ENCODE measurements at regions not wholly inside any gene's neighbourhood (a gene's known extent, or its start where the extent isn't known, plus 50 kb on each side); places are given as distances from the start of the nearest gene placed in this dataset.

- TF ChIP-seq SYNCRIP (IDR thresholded peaks at IDR 0.05; ENCODE audit: insufficient read depth, low read depth, low read length) (no peak), ZNF761 (CRISPR knock-in tag; conservative IDR thresholded peaks at IDR 0.05) (no peak), HDAC1 (CRISPR knock-in tag; IDR thresholded peaks at IDR 0.05) (peak; percentile 72), BCL3 (CRISPR knock-in tag; IDR thresholded peaks at IDR 0.05) (no peak), ZKSCAN1 (IDR thresholded peaks at IDR 0.05; ENCODE audit: low read length) (no peak), DR1 (CRISPR knock-in tag; IDR thresholded peaks at IDR 0.05) (no peak), ZNF556 (CRISPR knock-in tag; IDR thresholded peaks at IDR 0.05; ENCODE audit: borderline replicate concordance) (no peak), ATF5 (CRISPR knock-in tag; IDR thresholded peaks at IDR 0.05; ENCODE audit: low read depth) (no peak), RFX3 (CRISPR knock-in tag; IDR thresholded peaks at IDR 0.05) (no peak), SRY (CRISPR knock-in tag; IDR thresholded peaks at IDR 0.05) (no peak), SMC3 (IDR thresholded peaks at IDR 0.05; ENCODE audit: low read length) (no peak), ZMYM2 (CRISPR knock-in tag; IDR thresholded peaks at IDR 0.05) (no peak), MBNL3 (CRISPR knock-in tag; conservative IDR thresholded peaks at IDR 0.05) (no peak), THYN1 (CRISPR knock-in tag; IDR thresholded peaks at IDR 0.05; ENCODE audit: borderline replicate concordance, low read depth) (no peak), THAP8 (CRISPR knock-in tag; IDR thresholded peaks at IDR 0.05; ENCODE audit: borderline replicate concordance) (no peak)
- TF ChIP-seq, protein P1, sequence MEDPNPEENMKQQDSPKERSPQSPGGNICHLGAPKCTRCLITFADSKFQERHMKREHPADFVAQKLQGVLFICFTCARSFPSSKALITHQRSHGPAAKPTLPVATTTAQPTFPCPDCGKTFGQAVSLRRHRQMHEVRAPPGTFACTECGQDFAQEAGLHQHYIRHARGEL (CRISPR knock-in tag; IDR thresholded peaks at IDR 0.05) = no peak
- TF ChIP-seq, protein P2, sequence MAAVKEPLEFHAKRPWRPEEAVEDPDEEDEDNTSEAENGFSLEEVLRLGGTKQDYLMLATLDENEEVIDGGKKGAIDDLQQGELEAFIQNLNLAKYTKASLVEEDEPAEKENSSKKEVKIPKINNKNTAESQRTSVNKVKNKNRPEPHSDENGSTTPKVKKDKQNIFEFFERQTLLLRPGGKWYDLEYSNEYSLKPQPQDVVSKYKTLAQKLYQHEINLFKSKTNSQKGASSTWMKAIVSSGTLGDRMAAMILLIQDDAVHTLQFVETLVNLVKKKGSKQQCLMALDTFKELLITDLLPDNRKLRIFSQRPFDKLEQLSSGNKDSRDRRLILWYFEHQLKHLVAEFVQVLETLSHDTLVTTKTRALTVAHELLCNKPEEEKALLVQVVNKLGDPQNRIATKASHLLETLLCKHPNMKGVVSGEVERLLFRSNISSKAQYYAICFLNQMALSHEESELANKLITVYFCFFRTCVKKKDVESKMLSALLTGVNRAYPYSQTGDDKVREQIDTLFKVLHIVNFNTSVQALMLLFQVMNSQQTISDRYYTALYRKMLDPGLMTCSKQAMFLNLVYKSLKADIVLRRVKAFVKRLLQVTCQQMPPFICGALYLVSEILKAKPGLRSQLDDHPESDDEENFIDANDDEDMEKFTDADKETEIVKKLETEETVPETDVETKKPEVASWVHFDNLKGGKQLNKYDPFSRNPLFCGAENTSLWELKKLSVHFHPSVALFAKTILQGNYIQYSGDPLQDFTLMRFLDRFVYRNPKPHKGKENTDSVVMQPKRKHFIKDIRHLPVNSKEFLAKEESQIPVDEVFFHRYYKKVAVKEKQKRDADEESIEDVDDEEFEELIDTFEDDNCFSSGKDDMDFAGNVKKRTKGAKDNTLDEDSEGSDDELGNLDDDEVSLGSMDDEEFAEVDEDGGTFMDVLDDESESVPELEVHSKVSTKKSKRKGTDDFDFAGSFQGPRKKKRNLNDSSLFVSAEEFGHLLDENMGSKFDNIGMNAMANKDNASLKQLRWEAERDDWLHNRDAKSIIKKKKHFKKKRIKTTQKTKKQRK (IDR thresholded peaks at IDR 0.05; ENCODE audit: low read length) = no peak
- TF ChIP-seq, protein P3, sequence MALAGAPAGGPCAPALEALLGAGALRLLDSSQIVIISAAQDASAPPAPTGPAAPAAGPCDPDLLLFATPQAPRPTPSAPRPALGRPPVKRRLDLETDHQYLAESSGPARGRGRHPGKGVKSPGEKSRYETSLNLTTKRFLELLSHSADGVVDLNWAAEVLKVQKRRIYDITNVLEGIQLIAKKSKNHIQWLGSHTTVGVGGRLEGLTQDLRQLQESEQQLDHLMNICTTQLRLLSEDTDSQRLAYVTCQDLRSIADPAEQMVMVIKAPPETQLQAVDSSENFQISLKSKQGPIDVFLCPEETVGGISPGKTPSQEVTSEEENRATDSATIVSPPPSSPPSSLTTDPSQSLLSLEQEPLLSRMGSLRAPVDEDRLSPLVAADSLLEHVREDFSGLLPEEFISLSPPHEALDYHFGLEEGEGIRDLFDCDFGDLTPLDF (CRISPR knock-in tag; IDR thresholded peaks at IDR 0.05) = no peak
Measured at GRCh38 chr5:135229679-135230132, 169.3 kb downstream of the MACROH2A1 start (continued).

All from HepG2 (cell line).